GM19397 (cell line): ENCODE measurements at regions not wholly inside any gene's neighbourhood (a gene's known extent, or its start where the extent isn't known, plus 50 kb on each side); places are given as distances from the start of the nearest gene placed in this dataset.
"Not testable (repeated sequence)": the region's sequence is repeated elsewhere in the genome, so short reads cannot be mapped to it uniquely, and the experiment has no call there.

Experiments used
- ATAC-seq: cut with Tn5 transposase; IDR thresholded peaks from one replicate; pipeline ENCODE4 v1.9.1; 2021; ENCODE audit warnings: mild to moderate bottlenecking, moderate library complexity; ENCODE audit not compliant: unreplicated experiment

DNA sequence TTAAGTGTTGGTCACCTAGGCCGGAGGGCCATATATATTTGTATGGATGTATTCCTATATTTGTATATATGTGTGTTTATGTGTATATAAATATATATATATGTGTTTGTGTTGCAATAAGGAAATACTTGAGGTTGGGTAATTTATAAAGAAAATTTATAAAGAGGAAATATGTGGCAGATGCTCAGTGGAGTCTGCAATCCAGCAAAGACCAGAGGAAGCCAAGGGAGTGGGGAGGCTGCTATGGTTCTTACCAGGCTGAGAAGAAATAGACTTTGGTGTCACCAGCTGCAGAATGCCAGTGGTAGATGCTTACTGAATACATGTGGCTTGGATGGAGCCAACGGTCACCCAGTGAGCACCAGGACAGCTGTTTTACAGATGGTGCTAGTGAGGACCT, 97.4 kb upstream of the ELOVL5 start:
- no peak for ATAC-seq

DNA sequence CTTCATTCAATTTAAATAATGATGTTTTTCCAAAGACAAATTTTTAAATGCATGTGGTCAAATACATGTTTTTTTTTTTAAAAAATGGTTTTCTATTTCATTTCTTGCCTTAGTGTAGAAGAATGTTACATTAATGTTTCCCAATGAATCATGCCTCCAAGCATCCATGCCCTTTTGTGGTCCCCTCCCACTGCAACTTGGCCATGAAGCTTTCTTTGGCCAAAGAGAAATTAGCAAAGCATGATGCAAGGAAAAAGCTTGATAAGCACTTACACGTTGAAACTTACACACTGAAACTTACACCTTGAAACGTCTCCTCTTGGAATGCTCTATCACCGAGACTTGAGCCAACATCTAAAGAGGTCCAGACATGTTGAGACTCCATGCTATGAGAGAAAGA, 93.0 kb upstream of the ELOVL5 start:
- no peak for ATAC-seq

DNA sequence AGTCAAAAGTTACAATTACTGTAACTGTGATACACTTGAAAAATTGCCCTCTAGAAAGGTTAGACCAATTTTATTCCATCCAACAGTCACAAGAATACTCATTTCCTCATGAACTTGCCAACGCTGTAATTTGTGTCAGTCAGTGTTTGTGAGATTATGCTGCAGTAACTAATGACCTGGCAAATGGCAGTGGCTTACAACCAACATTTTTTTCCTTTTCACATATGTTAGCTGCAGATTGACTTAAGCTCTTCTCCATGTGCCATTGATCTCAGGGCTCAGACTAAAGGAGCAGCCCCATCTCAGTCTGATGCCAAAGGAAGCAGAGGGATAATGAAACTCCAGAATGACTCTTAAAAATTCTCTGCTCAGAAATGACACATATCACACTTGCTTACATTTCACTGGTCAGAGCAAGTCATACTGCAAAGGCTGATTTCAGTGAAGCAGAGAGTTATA, 92.3 kb upstream of the ELOVL5 start:
- ATAC-seq: no peak

DNA sequence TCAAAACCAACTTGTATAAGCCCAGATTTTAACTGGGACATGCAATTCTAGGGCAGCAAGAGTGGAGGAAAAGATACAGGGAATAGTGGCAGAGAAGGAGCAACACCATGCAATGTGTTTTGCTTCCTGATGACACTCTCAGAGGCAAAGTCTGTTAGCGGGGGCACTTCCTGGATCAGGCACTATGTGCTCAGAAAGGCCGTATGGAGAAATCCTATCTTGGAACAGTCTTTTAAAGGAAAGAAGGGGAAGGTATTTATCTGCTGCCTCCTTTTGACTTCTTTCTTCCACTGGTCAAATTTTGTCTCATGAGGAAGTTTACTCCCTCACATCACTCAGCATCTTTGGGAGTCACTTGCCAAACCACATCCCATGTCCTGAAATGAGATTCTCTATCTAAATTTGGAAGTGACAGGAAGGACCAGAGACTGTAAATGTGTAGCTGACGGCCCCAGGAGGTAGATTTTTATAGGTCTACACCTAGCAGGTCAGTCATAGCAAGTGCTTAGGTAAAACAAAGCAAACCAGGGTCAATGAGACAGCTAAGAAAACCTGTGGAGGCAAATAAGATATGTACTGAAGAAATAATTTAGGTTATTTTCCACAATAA, 91.7 kb upstream of the ELOVL5 start:
- ATAC-seq: no peak

DNA sequence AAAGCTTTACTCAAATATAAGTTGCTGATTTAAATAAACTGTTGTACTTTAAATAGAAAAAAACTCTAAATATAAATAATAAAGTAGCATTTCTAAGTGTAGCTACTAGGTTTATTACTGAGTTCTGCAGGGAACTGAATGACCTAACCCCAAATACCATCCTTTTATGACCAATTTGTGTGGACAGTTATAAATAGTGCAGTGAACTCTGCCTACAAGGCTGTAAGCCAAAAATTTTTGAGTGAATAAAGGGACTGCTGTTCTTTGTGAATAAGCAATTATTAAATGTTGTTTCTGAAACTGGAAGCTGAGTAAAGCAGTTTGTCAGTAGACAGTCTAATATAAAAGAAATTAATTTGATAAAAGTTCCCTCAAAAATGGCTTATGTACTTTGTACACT, 90.8 kb upstream of the ELOVL5 start:
- ATAC-seq: no peak

DNA sequence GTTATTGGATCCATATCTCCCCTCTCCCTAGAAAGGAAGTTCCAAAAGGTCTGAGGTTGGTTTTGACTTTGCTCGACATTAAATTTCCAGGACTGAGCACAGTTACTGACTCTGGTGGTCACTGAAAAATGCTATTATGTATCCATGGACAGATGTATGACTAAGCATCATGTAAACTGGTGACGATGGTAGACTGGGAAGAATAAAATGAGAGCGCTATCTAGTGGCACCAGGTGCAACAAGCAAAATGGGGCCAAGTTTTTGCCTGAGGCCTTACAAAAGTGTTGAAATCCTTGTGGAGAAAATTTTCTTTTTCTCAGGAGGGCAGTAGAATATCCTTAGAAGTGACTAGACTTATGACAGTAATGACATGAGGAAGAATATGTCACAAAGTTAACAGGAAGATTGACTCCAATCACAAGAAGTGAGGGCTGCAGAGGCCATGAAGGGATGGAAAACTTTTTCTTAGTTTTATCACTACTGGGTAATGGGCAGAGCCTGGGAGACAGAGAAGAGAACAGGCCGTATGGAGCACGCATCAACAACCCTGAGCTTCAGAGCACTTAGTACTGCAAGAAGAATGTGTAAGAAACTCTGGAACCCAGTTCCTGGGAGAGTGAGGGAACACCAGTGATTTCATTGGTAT, 88.9 kb upstream of the ELOVL5 start:
- no peak for ATAC-seq

DNA sequence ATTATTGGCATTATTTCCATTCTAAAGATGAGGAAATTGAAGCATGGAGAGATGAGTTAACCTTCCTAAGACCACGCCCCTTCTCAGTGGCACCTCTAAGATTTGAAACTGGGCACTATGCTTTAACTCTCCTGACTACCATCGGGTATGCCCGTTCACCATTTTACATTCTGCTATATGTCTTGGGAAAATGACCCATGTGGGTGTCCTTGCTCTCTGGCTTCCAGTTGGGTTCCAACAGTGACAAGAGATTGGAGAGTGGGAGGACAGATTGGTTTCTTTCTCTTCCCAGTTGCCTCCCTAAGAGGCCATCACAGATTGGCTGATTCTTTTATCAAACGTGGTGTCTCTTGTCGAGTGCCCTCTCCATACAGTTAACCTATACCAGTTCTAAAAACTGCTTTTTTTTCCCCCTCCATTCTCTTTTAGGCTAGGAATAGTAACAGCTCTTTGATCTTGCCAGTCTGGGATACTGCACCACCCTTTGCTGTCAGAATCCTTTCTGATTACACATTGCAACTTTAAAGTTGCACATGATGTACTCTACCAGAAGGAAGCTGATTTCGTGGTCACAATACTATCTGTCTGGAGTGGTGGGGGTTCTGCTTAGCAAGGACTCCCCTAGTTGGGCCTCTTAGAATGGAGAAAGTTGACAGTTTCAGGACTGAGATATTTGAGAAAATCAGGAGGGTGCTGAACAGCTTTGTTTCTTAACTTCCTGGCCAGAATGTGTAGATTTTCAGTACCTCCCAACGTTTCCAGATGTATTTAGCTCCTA, 88.0 kb upstream of the ELOVL5 start:
- ATAC-seq: no peak

DNA sequence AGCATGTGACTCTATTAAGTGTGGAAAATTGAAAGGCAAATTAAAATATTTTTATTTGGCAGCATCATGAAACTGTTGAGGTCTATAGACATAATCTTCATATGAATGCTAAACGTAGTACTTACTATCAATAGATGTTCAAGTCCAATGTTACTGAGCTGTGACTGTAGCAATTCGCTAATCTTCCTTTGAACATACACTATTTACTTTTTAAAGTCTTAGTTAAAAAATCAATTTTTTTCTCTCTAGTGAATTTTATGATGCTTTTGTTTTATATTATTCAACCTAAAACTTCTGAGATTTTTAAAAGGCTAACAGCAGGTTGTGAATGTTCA, 85.2 kb upstream of the ELOVL5 start:
- no peak for ATAC-seq

DNA sequence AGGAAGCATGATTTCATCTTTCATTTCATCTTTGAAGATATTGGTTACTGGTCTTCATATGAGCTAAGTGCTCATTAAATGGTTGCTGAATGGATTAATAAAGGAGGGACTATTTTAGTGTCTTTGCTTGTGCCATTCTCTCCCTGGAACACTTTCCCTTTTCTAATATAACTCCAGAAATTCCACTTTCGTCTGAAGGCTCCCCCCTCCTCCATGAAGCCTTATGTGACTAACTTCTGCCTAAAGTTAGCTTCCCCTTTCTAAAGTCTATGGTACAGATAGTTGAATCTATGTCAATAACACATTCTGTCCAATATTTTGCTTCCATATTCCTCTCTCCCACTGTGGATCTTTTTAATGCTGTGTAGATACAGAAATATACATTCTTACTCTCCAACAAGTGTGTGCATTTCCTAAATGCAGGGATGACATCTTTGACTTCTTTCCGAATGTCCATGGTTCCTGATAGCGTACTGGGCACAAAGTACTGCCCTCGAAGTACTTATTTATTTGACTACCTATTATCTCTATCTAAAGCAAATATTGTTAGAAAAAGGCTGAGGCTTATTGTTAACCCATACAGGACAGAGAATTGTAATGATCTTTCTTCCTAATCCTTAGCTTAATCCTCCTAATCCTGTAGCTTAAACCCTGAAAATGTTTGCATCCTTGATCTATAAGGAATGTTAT, 84.7 kb upstream of the ELOVL5 start:
- no peak for ATAC-seq

DNA sequence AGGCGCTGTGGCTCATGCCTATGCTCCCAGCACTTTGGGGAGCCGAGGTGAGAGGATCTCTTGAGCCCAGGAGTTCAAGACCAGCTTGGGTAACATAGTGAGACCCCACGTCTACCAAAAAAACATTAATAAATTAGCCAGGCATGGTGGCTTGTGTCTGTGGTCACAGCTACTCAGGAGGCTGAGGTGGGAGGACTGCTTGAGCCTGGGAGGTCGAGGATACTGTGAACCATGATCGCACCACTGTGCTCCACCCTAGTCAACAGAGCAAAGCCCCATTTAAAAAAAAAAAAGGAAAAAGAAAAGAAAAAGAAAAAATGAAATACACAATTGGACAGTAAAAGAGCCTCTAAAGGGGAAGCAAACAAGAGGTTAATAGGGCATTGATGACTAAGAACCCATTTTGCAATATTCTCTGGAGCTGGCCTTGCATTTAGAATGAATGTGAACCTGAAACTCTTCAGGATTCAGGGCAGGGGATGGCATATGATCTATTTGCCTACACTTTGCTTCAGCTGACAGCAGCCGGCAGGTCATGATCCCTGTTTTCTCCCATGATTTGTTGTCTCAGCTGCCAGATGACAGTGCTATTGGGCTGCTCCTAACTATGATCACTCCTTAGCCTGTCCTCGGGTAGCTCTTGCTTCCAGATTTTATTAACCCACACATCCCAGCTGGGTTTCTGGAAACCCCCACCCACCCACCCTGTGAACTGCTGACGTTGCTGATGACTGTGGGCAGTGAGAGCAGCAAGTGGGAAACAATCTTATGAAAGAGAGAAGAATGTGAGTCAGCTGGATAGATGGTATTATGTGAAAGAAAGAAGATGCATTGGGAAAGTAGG, 83.8 kb upstream of the ELOVL5 start:
- ATAC-seq: no peak

DNA sequence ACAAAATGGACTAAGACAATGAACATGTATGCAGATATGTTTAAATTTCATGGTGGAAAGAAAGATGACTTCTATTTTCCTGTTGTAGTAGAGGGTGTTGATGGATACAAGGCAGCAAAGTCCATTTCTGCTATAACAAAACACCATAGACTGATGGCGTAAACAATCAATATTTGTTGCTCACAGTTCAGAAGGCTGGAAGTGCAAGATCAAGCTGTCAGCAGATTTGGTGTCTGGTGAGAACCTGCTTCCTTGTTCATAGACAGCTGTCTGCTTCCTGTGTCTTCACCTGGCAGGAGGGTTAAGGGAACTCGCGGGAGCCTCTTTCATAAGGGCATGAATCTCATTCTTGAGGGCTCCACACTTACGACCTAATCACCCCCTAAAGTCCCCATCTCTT, 83.0 kb upstream of the ELOVL5 start:
- ATAC-seq: no peak

DNA sequence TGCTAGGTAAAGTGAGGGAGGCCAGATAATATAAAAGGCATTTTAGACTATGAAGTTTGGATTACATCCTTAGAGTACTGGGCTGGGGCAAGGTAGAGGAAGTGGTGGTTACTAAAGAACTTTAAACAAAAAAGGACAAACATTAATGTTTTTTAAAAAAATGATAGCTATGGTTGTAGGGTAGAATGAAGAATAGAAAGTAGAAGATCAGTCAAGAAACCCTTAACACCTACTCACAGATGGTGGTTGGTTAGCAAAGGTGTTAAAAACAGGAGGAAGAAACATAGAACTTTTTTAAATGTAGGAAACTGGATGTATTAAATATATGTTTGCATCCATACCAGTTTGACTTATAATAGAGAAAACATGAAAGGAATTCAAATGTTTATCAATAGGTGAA, 80.7 kb upstream of the ELOVL5 start:
- no peak for ATAC-seq

DNA sequence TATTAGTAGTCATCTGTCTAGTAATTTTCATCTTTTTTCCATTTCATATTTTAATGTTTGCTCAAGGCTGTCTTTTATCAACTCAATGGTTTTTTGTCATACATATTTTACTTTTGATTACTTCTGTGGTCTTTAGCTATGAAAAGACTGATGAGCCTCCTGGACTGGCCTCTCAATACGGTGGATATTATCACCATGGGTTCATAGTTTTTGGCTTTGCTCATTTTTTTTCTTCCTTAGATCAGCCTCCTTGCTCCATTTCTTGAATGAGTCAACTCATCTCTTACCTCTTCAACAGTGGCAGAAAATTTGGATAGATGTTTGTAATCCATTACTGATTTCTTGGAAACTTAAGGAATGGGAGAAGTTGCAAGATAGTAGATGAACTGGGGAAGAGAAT, 80.1 kb upstream of the ELOVL5 start:
- no peak for ATAC-seq

DNA sequence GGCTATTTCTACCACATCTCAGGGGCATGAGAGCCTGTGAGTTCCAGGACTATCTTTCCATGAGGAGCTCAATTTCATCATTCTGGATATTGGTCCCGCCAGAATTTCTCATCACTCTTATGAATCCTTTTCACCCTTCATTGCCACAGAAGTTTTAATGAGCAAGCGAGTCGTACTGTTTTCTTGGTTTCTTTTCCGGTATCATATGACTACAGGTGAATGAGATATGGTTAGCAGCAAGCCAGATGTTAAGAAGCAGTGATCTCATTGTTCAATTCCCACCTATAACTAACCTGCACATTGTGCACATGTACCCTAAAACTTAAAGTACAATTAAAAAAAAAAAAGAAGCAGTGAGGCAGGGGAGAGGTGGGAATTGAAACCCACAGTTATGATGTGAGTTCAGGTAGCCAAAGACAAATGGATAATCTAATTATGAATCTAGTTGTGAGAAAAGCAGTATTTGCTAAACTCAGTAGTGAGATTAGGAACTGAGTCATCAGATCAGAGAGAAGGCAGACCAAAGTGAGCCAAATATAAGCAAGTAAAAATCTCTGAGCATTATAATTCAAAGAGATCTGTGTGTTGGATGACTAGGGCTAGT, 78.0 kb upstream of the ELOVL5 start:
- ATAC-seq: peak; percentile 88

DNA sequence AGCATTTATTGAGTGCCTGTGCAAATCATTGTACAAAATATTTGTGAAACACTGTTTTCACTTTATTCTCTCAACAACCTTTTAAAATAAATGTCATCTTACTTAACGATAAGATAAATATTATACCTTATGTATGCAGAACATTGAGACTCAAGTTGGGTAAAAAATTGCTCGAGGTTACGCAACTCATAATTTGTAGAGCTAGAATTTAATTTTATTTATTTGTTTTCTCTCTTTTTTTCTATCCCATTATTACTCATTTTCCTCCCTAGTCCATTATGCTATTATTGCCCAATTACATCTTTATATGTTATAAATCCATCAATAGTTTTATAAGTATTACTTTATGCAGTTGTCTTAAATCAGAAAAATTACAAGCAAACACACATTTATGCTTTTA, 77.4 kb upstream of the ELOVL5 start:
- ATAC-seq: no peak

DNA sequence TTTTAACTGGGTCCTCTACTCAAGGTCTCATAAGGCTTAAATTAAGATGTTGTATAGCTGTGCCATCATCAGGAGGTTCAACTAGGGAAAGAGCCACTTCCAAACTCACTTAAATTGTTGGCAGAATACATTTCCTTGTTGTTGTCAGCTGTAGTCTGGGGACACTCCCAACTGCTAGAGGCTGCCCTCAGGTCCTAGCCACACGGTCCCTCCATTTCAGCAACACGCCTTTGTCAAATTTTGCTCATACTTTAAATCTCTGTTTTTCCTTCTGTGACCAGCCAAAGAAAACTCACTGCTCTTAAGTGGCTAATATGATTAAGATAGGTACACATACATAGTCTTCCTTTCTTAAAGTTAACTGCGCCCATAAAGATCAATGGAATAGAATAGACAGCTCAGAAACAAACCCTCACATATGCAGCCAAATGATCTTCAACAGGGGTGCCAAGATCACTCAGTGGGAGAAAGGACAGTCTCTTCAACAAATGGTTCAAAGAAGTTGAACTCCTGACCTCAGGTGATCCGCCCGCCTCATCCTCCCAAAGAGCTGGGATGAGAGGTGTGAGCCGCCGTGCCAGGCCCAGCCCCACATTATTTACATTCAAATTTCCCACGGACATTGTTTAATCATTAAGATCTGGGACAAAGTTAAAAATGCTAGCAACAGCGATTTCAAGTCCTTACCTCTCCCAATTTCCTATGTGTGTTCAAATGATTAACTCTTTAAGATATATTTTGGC, 76.4 kb upstream of the ELOVL5 start:
- no peak for ATAC-seq

DNA sequence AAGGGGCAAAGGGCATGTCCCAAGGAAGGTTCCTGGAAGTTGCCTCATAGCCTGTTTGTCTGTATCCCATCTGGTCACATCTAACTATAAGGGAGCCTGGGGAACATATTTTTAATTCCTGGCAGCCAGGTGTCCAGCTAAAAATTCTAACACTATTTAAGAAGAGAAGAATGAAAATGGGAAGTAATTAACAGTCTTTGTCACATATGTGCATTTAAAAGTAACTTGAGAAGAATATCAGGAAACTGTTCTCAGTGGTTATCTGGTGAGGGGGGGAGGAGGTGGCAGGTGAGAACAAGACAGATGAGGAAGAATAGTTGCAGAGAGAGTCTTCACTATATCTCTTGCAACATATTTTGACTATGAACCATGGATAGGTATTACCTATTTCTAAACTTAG, 75.5 kb upstream of the ELOVL5 start:
- no peak for ATAC-seq

DNA sequence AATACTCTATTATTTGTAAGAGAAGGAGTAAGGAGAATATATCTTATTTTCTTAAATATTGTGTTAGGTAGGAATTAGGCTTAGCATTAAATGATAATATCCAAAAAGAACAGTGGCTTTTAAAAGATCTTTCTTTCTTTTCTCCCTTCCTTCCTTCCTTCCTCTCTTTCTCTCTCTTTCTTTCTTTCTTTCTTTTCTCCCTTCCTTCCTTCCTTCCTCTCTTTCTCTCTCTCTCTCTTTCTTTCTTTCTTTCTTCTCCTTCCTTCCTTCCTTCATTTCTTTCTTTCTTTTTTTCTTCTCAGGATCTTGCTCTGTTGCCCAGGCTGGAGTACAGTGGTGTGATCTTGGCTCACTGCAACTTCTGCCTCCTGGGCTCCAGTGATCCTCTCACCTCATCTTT, 74.8 kb upstream of the ELOVL5 start:
- not testable (repeated sequence) for ATAC-seq

DNA sequence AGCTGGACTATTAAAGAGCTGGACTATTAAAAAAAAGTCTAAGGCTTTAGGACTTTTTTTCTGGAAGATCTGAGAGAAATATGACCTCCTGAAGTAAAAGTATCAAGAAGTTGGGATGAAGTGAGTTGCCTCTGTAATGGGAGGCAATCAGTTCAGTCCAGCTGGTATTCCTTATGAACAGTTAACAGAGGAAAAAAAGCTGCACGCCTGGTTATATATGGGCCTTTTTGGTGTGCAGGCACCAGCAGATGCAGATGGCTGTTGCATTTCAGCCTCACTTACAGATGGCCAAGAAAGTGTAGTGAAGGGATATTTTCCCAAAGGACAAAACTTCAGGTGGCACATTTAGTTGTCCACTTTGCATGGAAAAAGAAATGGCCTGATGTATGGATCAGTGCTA, 70.3 kb upstream of the ELOVL5 start:
- no peak for ATAC-seq

DNA sequence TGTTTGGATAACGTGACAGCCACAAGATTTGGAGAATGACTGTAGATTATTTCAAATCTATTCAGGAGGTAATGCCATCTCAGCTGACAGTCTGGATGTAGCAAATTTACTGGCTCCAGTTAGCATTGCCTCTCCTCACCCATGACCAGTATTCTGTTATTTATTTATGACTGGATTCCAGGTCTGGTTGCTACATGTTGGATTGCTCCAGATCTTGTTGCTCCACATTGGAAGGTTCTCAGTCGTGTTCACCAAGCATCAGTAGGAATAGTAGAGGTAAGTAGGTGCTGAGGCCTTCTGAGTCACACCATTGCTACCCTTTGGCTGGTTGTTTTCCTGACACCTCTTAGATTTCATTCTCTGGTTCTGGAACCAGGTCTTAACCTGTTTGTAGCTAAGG, 69.5 kb upstream of the ELOVL5 start:
- ATAC-seq: no peak
